ENCODE measurements at regions not wholly inside any gene's neighbourhood (a gene's known extent, or its start where the extent isn't known, plus 50 kb on each side); places are given as distances from the start of the nearest gene placed in this dataset.

GRCh38 chr5:165310031-165310430 lies 1804.6 kb downstream of the MAT2B start:
- DNase-seq (no peak), ATAC-seq (no peak)
- Histone ChIP-seq H3K9me3 (no peaks in the 10 kb centered on the region), H3K4me1 (no peaks in the 10 kb centered on the region), H3K4me3 (no peak overlapping the region), H3K36me3 (replicated peaks in 1 of 2; ENCODE audit: insufficient read depth in 1 of 2, low read depth in 2 of 2) (no peaks in the 10 kb centered on the region), H3K27ac (no peak overlapping the region), H3K27me3 (no peaks in the 10 kb centered on the region)
- TF ChIP-seq POLR2A (IDR thresholded peaks at IDR 0.05) (no peak), CTCF (IDR thresholded peaks at IDR 0.05) (no peak)
- 90 to 94% methylated on average over 2 of the region's 2 CpGs for WGBS, 2 donors
- intact Hi-C loops (cut with DNase I) = no loop called here

DNA sequence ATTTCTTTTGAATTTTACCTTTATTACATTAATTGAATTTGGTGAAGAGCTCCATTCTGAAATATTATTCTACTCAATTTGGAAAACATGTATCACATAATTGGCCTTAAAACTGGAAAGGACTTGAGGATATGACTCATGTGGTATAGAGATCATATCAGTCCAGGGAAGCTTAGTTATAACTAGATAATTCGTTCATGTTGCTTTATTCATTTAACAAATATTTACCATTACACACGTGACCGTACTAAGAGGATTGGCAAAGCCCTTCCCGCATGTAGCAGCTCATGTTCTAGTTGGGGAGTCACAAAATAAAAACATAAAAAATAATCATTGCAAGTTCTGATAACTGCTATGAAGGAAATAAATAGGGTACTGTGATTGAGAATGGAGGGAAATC lies 1816.5 kb downstream of the MAT2B start:
- no peak overlapping the region for H3K27ac ChIP-seq

GRCh38 chr5:165325221-165325620 lies 1819.8 kb downstream of the MAT2B start:
- 81 to 91% methylated on average over 1 of the region's 1 CpG for WGBS, 2 donors
- H3K36me3 ChIP-seq (replicated peaks in 1 of 2; ENCODE audit: insufficient read depth in 1 of 2, low read depth in 2 of 2) = no peaks in the 10 kb centered on the region
- no peak overlapping the region for H3K4me3 ChIP-seq
- H3K27me3 ChIP-seq = no peaks in the 10 kb centered on the region
- ATAC-seq (no peak), DNase-seq (no peak)
- H3K27ac ChIP-seq = no peak overlapping the region
- intact Hi-C loops (cut with DNase I) = no loop called here
- no peaks in the 10 kb centered on the region for H3K4me1 ChIP-seq
- no peaks in the 10 kb centered on the region for H3K9me3 ChIP-seq
- TF ChIP-seq POLR2A (IDR thresholded peaks at IDR 0.05) = no peak
- TF ChIP-seq CTCF (IDR thresholded peaks at IDR 0.05) = no peak

More for the DNA sequence above, 1816.5 kb downstream of the MAT2B start:
- Histone ChIP-seq H3K4me1 (no peaks in the 10 kb centered on the region), H3K27me3 (no peaks in the 10 kb centered on the region), H3K9me3 (no peaks in the 10 kb centered on the region), H3K36me3 (replicated peaks in 1 of 2; ENCODE audit: insufficient read depth in 1 of 2, low read depth in 2 of 2) (no peaks in the 10 kb centered on the region), H3K4me3 (no peak overlapping the region)
- WGBS, 2 donors = 53 to 64% methylated on average over 4 of the region's 4 CpGs
- intact Hi-C loops (cut with DNase I) = no loop called here
- TF ChIP-seq CTCF (IDR thresholded peaks at IDR 0.05) = no peak
- no peak for TF ChIP-seq POLR2A (IDR thresholded peaks at IDR 0.05)
- ATAC-seq (no peak), DNase-seq (no peak)

- no peaks in the 10 kb centered on the region for H3K9me3 ChIP-seq
- no peak for ATAC-seq
Observed at GRCh38 chr5:165327631-165328030, 1822.2 kb downstream of the MAT2B start.

More at GRCh38 chr5:165327631-165328030, 1822.2 kb downstream of the MAT2B start:
- Histone ChIP-seq H3K27me3 (no peaks in the 10 kb centered on the region), H3K4me1 (no peaks in the 10 kb centered on the region), H3K27ac (no peak overlapping the region), H3K4me3 (no peak overlapping the region), H3K36me3 (replicated peaks in 1 of 2; ENCODE audit: insufficient read depth in 1 of 2, low read depth in 2 of 2) (no peaks in the 10 kb centered on the region)
- no peak for DNase-seq
- TF ChIP-seq POLR2A (IDR thresholded peaks at IDR 0.05) (no peak), CTCF (IDR thresholded peaks at IDR 0.05) (no peak)
- WGBS, 2 donors = 92 to 98% methylated on average over 2 of the region's 2 CpGs
- intact Hi-C loops (cut with DNase I) = no loop called here
